Endodermal cell (in vitro differentiated cells): ENCODE measurements at regions not wholly inside any gene's neighbourhood (a gene's known extent, or its start where the extent isn't known, plus 50 kb on each side); places are given as distances from the start of the nearest gene placed in this dataset.

Experiments
- DNase-seq: peaks from one replicate; pipeline ENCODE4 v3.0.0-alpha.2; 2017
- H3K27ac ChIP-seq: 2 replicates; pipeline ENCODE4 v1.5.1; 2013; ENCODE audit warnings: mild to moderate bottlenecking, low read depth, low read length, moderate library complexity
- H3K27me3 ChIP-seq: 2 replicates; pipeline ENCODE4 v1.6.1; 2013; ENCODE audit warnings: mild to moderate bottlenecking, low read length, moderate library complexity; ENCODE audit not compliant: insufficient read depth, control insufficient read depth, poor library complexity, severe bottlenecking
- H3K36me3 ChIP-seq: 2 replicates; pipeline ENCODE4 v1.7.0; 2013; ENCODE audit warnings: mild to moderate bottlenecking, low read length, moderate library complexity; ENCODE audit not compliant: control insufficient read depth, insufficient read depth
- H3K4me1 ChIP-seq: one replicate; pipeline ENCODE4 v1.7.0; 2013; ENCODE audit warnings: low read length; ENCODE audit not compliant: control insufficient read depth, insufficient read depth
- H3K4me3 ChIP-seq: 2 replicates; pipeline ENCODE4 v1.5.1; 2013; ENCODE audit warnings: mild to moderate bottlenecking, low read length, moderate library complexity
- H3K9ac ChIP-seq: 2 replicates; pipeline ENCODE4 v1.6.1; 2013; ENCODE audit warnings: mild to moderate bottlenecking, low read length, moderate library complexity; ENCODE audit not compliant: poor library complexity, severe bottlenecking; ENCODE audit errors: extremely low read depth
- H3K9me3 ChIP-seq: 2 replicates; pipeline ENCODE4 v1.6.1; 2013; ENCODE audit warnings: mild to moderate bottlenecking, low read length, moderate library complexity; ENCODE audit not compliant: control insufficient read depth
- H3K27ac Mint-ChIP-seq: 2 replicates; pipeline ENCODE4 v1.8.0; 2020; ENCODE audit warnings: mixed read lengths
- H3K27me3 Mint-ChIP-seq: 2 replicates; pipeline ENCODE4 v1.8.0; 2021; ENCODE audit warnings: mild to moderate bottlenecking, mixed read lengths; ENCODE audit not compliant: insufficient read depth
- H3K36me3 Mint-ChIP-seq: 2 replicates; pipeline ENCODE4 v1.8.0; 2020; ENCODE audit warnings: low read depth, mixed read lengths
- H3K4me1 Mint-ChIP-seq: 2 replicates; pipeline ENCODE4 v1.8.0; 2020; ENCODE audit warnings: mixed read lengths
- H3K4me3 Mint-ChIP-seq: 2 replicates; pipeline ENCODE4 v1.8.0; 2020; ENCODE audit warnings: mild to moderate bottlenecking, moderate library complexity, mixed read lengths
- H3K9me3 Mint-ChIP-seq: 2 replicates; pipeline ENCODE4 v1.8.0; 2020; ENCODE audit warnings: mild to moderate bottlenecking, mixed read lengths
- CTCF ChIP-seq: fragments of 200-600 bp; sonication (generic); conservative IDR thresholded peaks from 2 replicates; pipeline ENCODE4 v1.5.0; 2021; ENCODE audit warnings: antibody characterized with exemption, mild to moderate bottlenecking
- WGBS, 2 experiments: methylation state at CpG; one replicate each; pipeline versions ENCODE4 v1.1.5 to v1.1.7; 2013; ENCODE audit warnings: missing lambda C conversion rate in 2 of 2, mixed read lengths in 1 of 2; ENCODE audit not compliant: insufficient coverage in 1 of 2, insufficient read length in 1 of 2; 5-methylcytosine and 5-hydroxymethylcytosine counted together

- no peak overlapping the region for H3K4me3 Mint-ChIP-seq
- TF ChIP-seq CTCF, result no peak
- Histone ChIP-seq H3K4me1 (no peaks in the 10 kb centered on the region), H3K36me3 (no peaks in the 10 kb centered on the region), H3K27me3 (no peaks in the 10 kb centered on the region), H3K9me3 (peaks cover 4% of the 10 kb centered on the region), H3K9ac (no peak overlapping the region), H3K4me3 (no peak overlapping the region), H3K27ac (no peak overlapping the region)
- DNase-seq, result no peak
- H3K27ac Mint-ChIP-seq, result no peak overlapping the region
- no peaks in the 10 kb centered on the region for H3K4me1 Mint-ChIP-seq
- no peaks in the 10 kb centered on the region for H3K36me3 Mint-ChIP-seq
- no peaks in the 10 kb centered on the region for H3K27me3 Mint-ChIP-seq
- H3K9me3 Mint-ChIP-seq, result peaks cover 7% of the 10 kb centered on the region
These were observed 64.9 kb upstream of the HMGCLL1 start for GRCh38 chr6:55643861-55644260.

GRCh38 chr6:55642366-55642765 lies 63.4 kb upstream of the HMGCLL1 start:
- 90% methylated on average over 2 of the region's 2 CpGs; no CpG with 5 or more reads in 1 of the 2 experiments for WGBS, 2 experiments
- no peak overlapping the region for H3K4me3 Mint-ChIP-seq
- H3K27ac Mint-ChIP-seq, result no peak overlapping the region
- peaks cover 4% of the 10 kb centered on the region for H3K9me3 ChIP-seq
- H3K27ac ChIP-seq, result no peak overlapping the region
- H3K36me3 ChIP-seq, result no peaks in the 10 kb centered on the region
- no peaks in the 10 kb centered on the region for H3K4me1 Mint-ChIP-seq
- H3K9ac ChIP-seq, result no peak overlapping the region
- TF ChIP-seq CTCF, result no peak
- no peaks in the 10 kb centered on the region for H3K4me1 ChIP-seq
- no peak overlapping the region for H3K4me3 ChIP-seq
- H3K9me3 Mint-ChIP-seq, result peaks cover 7% of the 10 kb centered on the region
- no peaks in the 10 kb centered on the region for H3K27me3 Mint-ChIP-seq
- no peaks in the 10 kb centered on the region for H3K27me3 ChIP-seq
- H3K36me3 Mint-ChIP-seq, result no peaks in the 10 kb centered on the region
- no peak for DNase-seq

- no peak overlapping the region for H3K4me3 Mint-ChIP-seq
- H3K27ac Mint-ChIP-seq, result no peak overlapping the region
- H3K36me3 Mint-ChIP-seq, result no peaks in the 10 kb centered on the region
- H3K9me3 ChIP-seq, result no peaks in the 10 kb centered on the region
- H3K36me3 ChIP-seq, result no peaks in the 10 kb centered on the region
- no peak for TF ChIP-seq CTCF
- no peaks in the 10 kb centered on the region for H3K4me1 ChIP-seq
- DNase-seq, result no peak
- no peak overlapping the region for H3K9ac ChIP-seq
- peak overlapping the region; percentile 71 for H3K27ac ChIP-seq
- no peaks in the 10 kb centered on the region for H3K27me3 ChIP-seq
- no peaks in the 10 kb centered on the region for H3K9me3 Mint-ChIP-seq
- WGBS, 2 experiments, result 83% methylated on average over 2 of the region's 2 CpGs; no CpG with 5 or more reads in 1 of the 2 experiments
- H3K27me3 Mint-ChIP-seq, result no peaks in the 10 kb centered on the region
- peaks cover 9% of the 10 kb centered on the region for H3K4me1 Mint-ChIP-seq
- H3K4me3 ChIP-seq, result no peak overlapping the region
These were observed 57.6 kb upstream of the HMGCLL1 start for GRCh38 chr6:55636406-55637102.
